Fibroblast of skin of scalp (primary cell): ENCODE measurements at regions not wholly inside any gene's neighbourhood (a gene's known extent, or its start where the extent isn't known, plus 50 kb on each side); places are given as distances from the start of the nearest gene placed in this dataset.

Experiments used
- DNase-seq: peaks from one replicate; pipeline ENCODE4 v3.0.0-alpha.2; 2013

- DNase-seq = peak; percentile 24
Measured at GRCh38 chr4:146577111-146577510, 55.4 kb upstream of the SLC10A7 start.

- DNase-seq = no peak
Measured at GRCh38 chr4:146582864-146583263, 55.8 kb upstream of the POU4F2 start.

- DNase-seq = peak; percentile 43
Measured at GRCh38 chr4:146585761-146586333, 52.8 kb upstream of the POU4F2 start.
